Medulla oblongata (tissue), 1 donor: ENCODE measurements at regions not wholly inside any gene's neighbourhood (a gene's known extent, or its start where the extent isn't known, plus 50 kb on each side); places are given as distances from the start of the nearest gene placed in this dataset.

Experiments
- DNase-seq: peaks from one replicate; pipeline ENCODE4 v3.0.0-alpha.2; 2015; ENCODE audit errors: extremely low spot score

- DNase-seq = no peak
Observed at GRCh38 chr10:113364227-113364626, 188.6 kb upstream of the HABP2 start.

GRCh38 chr10:113368666-113369364 lies 184.0 kb upstream of the HABP2 start:
- DNase-seq = no peak

GRCh38 chr10:113369365-113369694 lies 183.5 kb upstream of the HABP2 start:
- DNase-seq = no peak

GRCh38 chr10:113376428-113376827 lies 176.4 kb upstream of the HABP2 start:
- no peak for DNase-seq

GRCh38 chr10:113379091-113379490 lies 173.8 kb upstream of the HABP2 start:
- DNase-seq = no peak

- no peak for DNase-seq
Observed at GRCh38 chr10:113381416-113381815, 171.4 kb upstream of the HABP2 start.

- peak; percentile 31 for DNase-seq
Observed at GRCh38 chr10:113381981-113382509, 170.8 kb upstream of the HABP2 start.

- DNase-seq = no peak
Observed at GRCh38 chr10:113382691-113383090, 170.2 kb upstream of the HABP2 start.

- no peak for DNase-seq
Observed at GRCh38 chr10:113384181-113384580, 168.7 kb upstream of the HABP2 start.

- DNase-seq = peak; percentile 96
Observed at GRCh38 chr10:113385021-113385999, 167.5 kb upstream of the HABP2 start.

GRCh38 chr10:113386005-113386404 lies 166.8 kb upstream of the HABP2 start:
- no peak for DNase-seq

- no peak for DNase-seq
Observed at GRCh38 chr10:113389969-113390368, 162.9 kb upstream of the HABP2 start.

GRCh38 chr10:113390896-113391295 lies 162.0 kb upstream of the HABP2 start:
- DNase-seq = no peak

GRCh38 chr10:113397047-113397446 lies 155.8 kb upstream of the HABP2 start:
- DNase-seq = no peak

GRCh38 chr10:113399065-113399464 lies 153.8 kb upstream of the HABP2 start:
- DNase-seq = no peak

- no peak for DNase-seq
Observed at GRCh38 chr10:113402602-113403001, 150.3 kb upstream of the HABP2 start.

GRCh38 chr10:113407218-113407617 lies 145.6 kb upstream of the HABP2 start:
- no peak for DNase-seq

- DNase-seq = no peak
Observed at GRCh38 chr10:113409175-113409574, 143.7 kb upstream of the HABP2 start.

GRCh38 chr10:113410618-113411017 lies 142.2 kb upstream of the HABP2 start:
- DNase-seq = no peak

GRCh38 chr10:113411456-113411855 lies 141.4 kb upstream of the HABP2 start:
- DNase-seq = no peak

- no peak for DNase-seq
Observed at GRCh38 chr10:113412161-113412560, 140.7 kb upstream of the HABP2 start.

- DNase-seq = no peak
Observed at GRCh38 chr10:113414543-113414942, 138.3 kb upstream of the HABP2 start.

- no peak for DNase-seq
Observed at GRCh38 chr10:113415246-113415645, 137.6 kb upstream of the HABP2 start.
